ENCODE measurements at regions not wholly inside any gene's neighbourhood (a gene's known extent, or its start where the extent isn't known, plus 50 kb on each side); places are given as distances from the start of the nearest gene placed in this dataset.

DNA sequence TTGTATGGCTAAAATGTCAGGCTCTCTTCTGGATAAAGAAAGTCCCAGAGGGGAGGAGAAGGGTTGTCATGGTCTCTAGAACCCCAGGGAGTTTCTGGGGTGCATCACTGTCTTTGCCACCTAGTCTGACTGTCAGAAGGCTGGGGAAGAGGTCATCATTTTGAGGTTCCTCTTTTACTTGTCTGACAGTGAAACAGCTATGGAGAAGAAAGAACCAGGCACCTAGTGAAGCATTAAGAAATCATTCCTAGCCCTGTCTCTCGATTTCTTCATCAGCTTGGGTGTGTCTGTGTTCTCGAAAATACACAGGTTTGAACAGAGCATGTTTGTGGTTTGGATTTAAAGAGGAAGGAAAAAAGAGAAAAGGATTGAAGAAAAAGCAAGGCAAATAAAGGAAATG, 158.7 kb upstream of the LRIG3 start:
- no peak for DNase-seq (ENCODE audit: low read depth)
- TF ChIP-seq, protein P1, sequence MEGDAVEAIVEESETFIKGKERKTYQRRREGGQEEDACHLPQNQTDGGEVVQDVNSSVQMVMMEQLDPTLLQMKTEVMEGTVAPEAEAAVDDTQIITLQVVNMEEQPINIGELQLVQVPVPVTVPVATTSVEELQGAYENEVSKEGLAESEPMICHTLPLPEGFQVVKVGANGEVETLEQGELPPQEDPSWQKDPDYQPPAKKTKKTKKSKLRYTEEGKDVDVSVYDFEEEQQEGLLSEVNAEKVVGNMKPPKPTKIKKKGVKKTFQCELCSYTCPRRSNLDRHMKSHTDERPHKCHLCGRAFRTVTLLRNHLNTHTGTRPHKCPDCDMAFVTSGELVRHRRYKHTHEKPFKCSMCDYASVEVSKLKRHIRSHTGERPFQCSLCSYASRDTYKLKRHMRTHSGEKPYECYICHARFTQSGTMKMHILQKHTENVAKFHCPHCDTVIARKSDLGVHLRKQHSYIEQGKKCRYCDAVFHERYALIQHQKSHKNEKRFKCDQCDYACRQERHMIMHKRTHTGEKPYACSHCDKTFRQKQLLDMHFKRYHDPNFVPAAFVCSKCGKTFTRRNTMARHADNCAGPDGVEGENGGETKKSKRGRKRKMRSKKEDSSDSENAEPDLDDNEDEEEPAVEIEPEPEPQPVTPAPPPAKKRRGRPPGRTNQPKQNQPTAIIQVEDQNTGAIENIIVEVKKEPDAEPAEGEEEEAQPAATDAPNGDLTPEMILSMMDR (conservative IDR thresholded peaks at IDR 0.05; ENCODE audit: low read length): no peak
- H3K4me3 ChIP-seq (ENCODE audit: low read length): no peak overlapping the region

DNA sequence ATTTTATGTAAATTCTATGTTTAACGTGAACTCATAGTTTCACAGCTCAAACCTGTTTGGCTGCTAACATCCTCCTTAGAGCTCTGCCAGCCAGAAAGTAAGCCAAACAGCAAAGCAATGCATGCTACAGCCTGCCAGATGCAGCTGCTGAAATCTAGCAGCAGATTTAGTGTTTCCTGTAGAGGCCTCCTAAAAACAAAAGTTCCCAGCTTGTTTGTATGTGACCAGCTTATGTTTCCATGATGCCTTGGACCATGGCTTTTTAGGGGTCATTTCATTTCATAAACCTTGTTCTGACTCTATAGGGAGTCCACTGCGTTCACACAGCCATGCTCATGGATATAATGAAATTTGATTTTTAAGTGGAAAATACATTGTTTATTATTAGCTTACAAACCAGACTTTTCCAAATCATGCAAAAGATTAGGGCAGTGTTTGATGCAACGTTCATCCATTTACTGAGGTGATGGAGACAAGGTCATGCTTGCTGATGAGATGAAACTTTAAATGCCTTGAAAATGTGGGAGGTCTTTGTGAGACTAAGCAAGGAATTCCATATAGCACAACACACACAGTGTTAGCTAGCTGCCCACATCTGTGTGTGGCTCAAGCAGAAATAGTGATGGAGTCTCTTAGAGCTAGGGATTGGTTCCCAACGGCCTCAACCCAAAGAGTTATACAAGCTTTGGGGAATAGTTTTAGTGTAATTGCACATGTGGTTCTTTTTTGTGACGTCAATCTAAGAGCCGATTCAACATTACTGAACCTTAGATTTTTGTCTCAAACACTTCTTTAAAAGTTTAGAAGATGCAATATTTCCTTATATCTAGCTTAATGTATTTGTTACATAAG, 157.5 kb upstream of the LRIG3 start:
- DNase-seq (ENCODE audit: low read depth): peak; percentile 67
- H3K4me3 ChIP-seq (ENCODE audit: low read length): no peak overlapping the region
- TF ChIP-seq, protein P1 (conservative IDR thresholded peaks at IDR 0.05; ENCODE audit: low read length): no peak

GRCh38 chr12:59077153-59077552, 156.8 kb upstream of the LRIG3 start:
- DNase-seq (ENCODE audit: low read depth): no peak
- TF ChIP-seq, protein P1 (conservative IDR thresholded peaks at IDR 0.05; ENCODE audit: low read length): no peak
- H3K4me3 ChIP-seq (ENCODE audit: low read length): no peak overlapping the region

DNA sequence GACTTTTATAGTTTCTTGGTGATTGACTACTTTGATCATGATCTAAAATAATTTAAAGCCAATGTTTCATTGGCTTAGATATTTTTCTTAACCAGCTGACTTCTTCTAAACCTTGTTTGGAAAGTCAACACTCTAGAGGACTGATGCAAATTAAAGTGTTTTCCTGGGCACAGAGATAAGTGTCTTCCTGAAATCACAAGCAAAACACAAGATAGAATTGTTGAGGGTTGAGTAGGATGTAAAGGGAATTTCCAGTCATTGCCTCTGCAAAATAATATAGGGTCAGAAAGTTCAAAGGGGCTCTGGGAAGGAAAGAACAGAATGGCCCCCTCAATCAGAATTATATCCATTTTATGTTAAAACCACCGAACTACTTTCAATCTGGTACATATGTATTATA, 156.3 kb upstream of the LRIG3 start:
- DNase-seq (ENCODE audit: low read depth): no peak
- no peak overlapping the region for H3K4me3 ChIP-seq (ENCODE audit: low read length)
- TF ChIP-seq, protein P1 (conservative IDR thresholded peaks at IDR 0.05; ENCODE audit: low read length): no peak

GRCh38 chr12:59075968-59076490, 155.7 kb upstream of the LRIG3 start:
- no peak overlapping the region for H3K4me3 ChIP-seq (ENCODE audit: low read length)
- TF ChIP-seq, protein P1 (conservative IDR thresholded peaks at IDR 0.05; ENCODE audit: low read length): peak; percentile 35
- no peak for DNase-seq (ENCODE audit: low read depth)

DNA sequence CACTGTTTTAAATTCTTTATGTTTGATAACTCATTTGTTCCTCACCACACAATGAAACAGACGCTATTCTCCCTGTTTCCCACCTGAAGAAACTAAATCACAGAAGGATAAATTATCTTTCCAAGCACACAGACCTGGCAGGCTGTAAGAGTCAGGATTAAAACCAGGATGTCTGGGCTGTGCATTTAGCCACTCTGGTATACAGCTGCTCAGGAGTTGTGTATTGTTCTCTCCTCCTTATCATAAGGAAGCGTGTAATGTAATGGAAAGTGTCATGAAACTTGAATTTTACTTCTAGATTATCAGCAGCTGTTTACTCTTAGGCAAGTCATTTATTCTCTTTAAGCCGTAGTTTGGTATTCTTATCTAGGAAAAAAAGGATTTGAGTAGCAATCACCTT, 154.8 kb upstream of the LRIG3 start:
- DNase-seq (ENCODE audit: low read depth): no peak
- TF ChIP-seq, protein P1 (conservative IDR thresholded peaks at IDR 0.05; ENCODE audit: low read length): no peak
- no peak overlapping the region for H3K4me3 ChIP-seq (ENCODE audit: low read length)

Measured in AG10803 (cell line).